ENCODE measurements at regions not wholly inside any gene's neighbourhood (a gene's known extent, or its start where the extent isn't known, plus 50 kb on each side); places are given as distances from the start of the nearest gene placed in this dataset.

DNA sequence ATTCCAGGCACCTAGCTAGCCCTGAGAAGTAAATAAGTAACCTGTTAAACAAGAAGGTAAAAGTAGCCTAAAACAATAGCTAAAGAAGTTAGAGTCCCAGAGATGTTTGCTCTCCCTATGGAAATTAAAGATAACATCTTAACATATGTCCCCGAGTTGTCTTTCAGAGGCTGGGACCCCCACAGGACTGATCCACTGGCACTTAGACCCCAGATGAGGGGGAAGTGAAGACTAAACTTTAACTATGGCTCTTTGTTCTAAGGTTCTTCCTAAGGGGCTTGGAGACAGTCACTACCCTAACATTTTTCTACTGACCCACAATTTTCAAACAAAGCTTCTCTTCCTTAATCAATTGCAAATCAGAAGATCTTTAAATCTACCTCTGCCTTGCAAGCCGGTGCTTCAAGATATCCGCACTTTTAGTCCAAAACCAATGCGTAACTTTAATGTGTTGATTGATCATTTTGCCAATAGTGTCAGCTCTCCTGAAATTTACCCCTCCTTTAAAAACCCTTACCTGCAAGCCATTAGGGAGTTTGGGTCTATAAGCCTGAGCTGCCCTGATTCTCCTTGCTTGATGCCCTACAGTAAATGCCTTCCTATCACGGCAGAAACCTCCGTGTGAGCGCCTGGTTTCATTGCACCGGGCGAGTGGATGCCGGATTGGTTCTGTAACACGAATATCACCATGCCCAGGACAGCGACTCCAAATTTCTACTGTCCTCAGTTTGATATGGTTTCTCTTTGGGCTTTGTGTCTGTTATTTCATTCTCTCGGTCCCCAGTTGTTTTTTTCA lies 404.4 kb downstream of the SIPA1L2 start:
- DNase-seq, result no peak

DNA sequence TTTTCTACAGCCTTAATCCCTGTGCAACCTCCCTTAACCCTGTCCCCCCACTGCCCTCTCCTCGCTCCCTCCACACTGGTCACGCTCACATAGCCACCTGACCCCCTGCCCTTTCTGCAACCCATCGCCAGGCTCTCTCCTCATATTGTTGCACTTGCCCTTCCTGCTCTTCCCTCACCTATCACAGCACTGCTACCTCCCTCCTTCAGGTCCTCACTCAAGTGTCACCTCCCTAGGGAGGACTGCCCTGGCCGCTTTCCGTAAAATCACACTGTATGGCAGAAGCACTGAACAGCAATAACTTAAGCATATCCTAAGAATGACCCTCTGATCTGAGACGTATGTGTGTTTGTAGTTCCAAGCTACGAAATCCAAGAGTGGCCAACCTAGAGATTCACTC lies 406.0 kb downstream of the SIPA1L2 start:
- no peak for DNase-seq

DNA sequence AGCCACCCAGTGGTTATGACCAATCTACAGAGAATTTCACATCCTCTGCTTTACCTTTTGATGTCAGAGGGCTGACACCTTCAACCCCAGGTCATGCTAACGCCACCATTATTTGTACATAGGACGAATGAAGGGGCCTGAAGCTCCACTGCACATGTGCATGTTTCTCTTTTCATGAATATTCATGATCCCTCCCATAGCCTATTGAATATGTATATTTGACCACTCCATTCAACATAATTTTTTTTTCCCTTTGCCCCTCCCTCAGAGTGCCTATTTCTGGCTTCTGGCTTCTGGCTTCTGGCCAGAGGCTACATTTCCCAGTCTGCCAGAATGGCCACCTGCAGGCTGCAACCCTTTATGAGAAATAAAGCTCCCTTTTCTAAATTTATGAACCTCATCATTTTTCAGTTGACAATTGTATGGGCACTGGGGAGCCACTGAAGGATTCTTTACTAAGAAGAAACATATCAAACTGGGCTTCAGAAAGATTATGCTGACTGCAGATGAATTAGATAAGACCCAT lies 406.7 kb downstream of the SIPA1L2 start:
- peak in 1 of 2 experiments; percentile 63 for DNase-seq

DNA sequence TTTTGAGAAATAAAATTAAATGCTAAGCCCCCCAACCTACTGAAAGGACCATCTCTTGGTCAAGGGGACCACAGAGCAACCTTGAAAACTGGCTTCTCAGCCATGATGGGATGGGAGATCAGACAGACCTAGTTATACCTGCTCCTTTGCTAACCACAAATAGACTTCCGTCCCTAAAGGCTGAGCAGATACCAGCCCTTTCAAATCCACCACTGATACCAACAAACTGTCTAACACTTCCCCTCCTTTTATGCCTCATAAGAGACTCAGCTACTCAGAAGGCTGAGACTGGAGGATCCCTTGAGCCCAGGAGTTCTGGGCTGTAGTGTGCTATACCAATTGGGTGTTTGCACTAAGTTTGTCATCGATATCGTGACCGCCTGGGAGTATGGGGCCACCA lies 407.3 kb downstream of the SIPA1L2 start:
- no peak for DNase-seq

DNA sequence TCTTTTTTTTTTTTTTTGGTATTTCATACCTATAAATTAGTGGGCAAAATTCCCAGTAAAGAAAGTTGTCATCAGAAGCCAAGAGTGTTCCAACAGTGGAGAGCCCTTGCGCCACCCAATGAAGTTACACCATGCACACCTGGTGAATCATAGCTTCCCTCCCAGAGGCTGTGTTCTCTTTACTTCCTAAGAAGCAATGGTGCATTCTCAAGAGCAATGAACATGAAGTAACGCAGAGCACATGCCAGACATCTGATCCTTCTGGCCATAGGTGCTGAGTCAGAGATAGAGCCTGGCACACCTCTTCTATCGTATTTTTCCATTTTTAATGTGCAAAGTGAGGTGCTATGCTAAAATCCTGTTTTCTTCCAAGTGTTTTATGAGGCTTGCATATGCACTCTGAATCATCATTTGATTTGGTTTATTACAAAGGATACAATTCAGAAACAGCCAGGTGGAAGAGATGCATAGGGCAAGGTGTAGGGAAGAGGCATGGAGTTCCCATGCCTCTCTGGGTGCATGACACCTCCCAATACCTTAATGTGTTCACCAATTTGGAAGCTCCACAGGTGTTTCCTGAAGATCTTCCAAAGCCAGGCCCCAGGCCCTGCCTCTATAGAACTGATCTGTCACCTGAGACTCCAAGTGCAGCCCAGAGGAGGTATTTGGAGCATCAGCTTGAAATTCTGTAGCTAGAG lies 408.0 kb downstream of the SIPA1L2 start:
- DNase-seq, result peak in 1 of 2 experiments; percentile 63

DNA sequence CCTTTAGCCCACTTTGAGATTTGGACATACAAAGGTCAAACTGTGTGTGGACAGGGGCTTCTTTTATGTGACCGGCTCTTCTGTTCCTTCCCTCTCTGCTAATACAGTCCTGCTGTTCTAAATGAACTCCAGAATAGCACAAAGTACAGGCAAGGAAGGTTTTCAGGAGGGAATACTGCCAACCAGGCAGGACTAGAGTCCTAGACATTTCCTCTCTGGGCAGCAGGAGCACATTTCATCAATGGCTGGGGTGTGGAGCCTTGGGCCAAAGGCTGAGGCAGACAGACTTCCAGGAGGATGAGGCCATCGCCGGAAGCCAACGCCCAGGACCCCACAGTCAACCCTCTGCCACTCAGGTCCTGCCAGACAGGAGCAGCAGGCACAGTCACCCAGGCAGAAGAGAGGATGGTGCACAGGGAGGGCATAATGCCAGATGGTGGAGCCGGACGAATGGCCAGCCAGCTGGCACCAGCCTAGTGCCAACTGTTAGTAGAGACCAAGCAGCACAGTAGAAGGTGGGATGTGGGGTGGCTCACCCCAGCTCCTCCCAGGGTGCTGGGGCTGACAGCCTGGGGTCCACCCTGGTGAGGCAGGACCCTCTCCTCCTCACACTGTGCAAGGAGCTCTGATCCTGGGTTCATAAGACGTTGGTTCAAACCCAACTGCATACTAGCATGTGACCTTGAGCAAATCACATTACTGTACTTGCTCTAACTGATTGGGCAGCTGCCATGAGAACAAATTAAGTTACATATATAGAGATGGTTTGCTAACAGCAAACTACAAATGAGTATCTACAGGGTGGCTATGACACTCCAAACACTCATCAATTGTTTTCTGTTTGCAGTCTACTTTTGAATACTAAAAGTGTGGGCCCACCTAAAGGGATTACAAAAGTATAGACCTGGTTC lies 410.7 kb downstream of the SIPA1L2 start:
- DNase-seq, result peak; percentile 95 to 99

DNA sequence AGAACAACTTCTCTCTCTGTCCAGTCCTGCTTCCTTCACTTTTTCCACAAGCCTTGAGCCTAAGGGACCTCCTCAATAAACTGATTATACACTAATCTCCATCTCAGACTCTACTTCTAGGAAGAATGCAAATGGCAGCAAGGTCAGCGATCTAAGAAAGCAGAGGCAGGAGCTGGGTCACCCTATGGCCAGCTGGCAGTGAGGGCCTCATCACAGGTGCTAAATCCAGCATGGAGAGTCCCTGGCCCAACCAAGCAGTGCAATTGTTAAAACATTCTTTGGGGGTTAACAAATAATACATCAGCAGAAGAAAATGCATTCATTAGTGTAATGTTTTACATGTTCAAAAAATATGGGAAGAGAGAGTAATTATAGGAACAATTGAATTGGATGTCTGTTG lies 416.0 kb downstream of the SIPA1L2 start:
- DNase-seq, result no peak

DNA sequence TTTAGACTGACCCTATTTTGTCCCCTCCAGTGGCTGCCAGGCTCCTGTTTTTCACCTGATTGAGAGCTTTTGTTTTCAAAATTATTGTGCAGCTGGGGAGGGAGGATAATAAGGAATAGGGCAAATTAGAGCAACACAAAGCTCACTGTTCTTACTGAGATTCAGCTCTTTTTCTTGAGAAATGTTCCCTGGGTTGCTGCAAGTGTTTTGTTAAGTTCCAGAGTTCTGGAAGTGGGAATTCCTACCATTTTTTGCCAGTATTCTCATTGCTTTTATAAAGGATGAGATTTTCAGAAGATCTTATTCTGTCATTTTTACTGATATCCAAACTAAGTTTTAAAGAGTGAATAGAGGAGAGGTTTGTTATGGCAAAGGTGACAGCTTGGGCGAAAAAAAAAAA lies 417.7 kb downstream of the SIPA1L2 start:
- DNase-seq, result no peak

DNA sequence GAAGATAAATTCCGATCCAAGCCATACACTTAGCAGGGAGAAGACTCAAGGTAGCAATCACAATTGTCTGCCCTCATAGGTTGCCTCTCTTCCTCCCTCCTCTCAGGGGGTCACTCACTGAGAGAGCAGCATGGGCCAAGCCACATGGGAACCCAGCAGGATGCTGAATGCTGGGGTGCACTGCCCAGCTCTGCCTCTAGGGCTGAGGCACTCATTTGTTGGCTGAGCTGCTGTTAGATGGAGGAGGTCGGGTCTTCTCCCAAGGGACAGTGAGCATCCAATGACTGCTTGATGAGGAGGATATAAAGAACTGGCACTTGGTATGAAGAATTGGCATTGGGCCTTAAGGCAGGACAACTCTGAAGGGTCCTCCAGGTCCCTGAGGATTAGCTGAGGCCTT lies 418.8 kb downstream of the SIPA1L2 start:
- peak in 1 of 2 experiments; percentile 45 for DNase-seq

DNA sequence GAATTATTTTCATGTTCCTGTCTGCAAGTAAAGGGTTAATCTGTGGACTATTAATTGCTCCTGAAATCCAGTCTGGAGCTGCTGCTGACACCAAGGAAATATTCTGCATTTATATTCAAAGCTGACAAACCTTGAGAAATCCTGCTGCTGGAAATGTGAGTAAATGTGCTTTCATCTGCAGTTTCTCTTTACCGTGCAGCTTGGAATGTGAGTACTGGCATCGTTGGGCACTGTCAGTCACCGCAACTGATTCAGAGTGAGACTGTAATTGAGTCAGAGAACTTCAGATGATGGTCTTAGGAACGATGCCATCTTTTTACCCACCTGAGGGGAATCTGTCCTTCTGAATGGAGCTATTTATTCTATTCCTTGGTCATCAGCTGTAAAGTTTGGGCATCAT lies 420.6 kb downstream of the SIPA1L2 start:
- DNase-seq, result no peak

DNA sequence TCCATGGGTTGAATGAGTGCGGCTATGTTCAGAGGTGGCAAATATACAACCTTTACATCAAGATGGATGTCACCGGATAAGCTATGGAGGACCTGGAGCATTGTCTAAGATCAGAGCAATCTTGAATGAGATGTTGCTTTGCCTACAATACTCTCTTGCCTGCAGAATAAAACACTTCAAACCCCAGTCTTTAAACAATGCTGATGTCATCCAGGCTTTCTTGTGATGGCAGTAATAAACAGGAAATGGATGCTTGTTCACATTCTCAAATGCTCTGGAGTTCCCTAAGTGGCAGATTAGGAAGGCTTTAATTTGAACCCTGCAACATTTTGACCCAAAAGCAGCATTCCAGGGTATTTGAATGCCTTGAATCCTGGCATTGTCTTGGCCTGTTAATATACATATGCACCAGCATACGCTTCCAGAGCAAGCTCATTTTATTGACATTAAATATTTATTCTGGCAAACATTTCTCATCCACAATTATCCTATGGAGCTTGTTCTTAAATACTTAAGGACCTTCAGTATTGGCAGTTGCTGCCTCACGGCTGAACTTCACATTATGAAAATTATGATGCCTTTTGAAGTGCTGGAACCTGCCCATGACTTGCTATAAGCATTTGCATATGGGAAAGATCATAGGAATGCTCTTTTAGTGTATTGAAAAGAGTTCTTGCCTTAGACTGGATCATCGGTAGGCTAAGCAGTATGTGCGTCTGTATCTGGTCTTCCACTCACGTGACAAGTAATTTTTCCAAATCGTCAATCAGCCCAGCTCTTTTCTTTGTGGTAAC lies 422.7 kb downstream of the SIPA1L2 start:
- DNase-seq, result no peak

DNA sequence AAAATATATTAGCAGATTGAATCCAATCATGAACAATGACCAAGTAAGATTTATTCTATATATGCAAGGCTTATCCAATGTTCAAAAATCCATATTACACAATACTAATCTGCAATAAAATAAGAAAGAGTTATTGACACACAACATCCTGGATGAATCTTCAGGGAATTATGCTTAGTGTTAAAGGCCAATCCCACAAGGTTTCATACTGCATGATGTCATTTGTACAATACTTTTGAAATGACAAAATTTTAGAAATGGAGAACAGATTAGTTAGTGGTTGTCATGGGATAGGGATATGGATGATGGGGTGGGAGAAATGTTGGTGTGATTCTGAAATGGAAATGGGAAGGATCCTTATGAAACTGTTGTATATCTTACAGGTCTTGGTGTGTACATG lies 425.7 kb downstream of the SIPA1L2 start:
- no peak for DNase-seq

DNA sequence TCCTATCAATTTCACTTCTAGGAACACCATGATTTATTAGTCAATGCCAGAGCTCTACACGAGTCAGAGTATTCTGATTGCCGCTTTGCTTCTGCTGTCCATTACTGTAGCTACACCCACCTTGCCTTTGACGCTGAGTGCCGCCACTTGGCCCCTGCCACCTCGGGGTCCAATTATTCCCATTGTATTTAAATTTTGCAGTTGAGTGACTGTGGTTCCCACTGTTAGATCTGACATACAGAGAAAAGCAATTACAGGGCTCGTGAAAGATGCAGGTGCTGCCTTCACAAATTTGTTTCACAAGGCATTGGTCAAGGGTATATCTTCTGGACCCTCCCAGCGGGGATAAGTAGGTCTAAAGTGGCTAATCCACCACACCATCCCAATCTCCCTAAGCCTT lies 428.9 kb downstream of the SIPA1L2 start:
- DNase-seq, result no peak

DNA sequence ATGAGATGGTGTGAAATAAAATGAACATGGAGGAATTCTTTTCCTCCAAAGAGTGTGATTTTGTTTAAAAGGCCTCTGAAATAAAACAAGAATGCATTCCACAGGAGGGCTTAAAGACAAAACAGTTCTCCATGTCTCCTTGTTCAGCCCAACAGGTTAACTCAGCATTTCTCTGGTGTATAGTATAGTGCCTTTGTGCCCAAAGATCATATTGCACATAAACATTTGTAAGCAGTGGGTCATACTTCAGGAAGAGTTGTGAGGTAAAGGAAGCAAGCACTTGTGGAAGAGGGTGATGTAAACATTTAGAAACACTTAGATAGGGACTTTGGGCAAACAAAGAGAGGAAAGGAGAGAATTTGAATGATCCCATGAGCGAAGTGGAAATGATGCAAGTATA lies 433.9 kb downstream of the SIPA1L2 start:
- DNase-seq, result no peak

DNA sequence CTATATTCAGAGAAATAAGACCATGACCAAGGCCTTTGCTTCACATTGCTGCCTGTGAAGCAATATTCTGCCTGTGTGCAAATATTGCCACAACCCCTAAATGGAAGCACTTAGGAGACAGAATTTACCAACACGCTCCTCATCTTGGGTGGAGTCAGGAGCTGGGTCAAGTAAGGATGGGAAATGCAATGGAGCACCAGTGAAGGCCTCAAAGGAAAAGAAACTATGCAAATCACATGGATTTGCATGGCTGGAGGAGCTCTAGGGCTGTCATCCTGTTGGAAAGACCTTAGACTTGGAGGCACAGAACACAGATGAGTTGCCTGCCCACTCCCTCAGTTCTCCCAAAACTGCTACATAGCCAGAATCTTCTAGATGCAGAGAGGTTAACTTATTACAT lies 435.5 kb downstream of the SIPA1L2 start:
- no peak for DNase-seq

DNA sequence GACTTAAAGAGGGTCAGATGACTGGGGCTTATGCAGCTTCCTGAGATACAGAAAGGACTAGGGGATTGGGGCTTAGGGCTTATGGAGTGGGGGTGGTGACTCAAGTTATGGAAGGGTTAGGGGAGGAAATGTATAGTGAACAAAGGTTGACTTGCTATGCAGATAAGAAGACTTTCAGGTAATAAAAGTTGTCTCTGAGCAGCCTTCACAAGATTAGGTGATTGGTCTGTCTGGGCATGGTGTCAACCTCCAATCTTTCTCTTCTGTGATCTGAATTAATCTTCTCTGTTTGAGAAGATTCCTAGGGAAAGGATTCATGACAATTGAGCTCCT lies 436.5 kb downstream of the SIPA1L2 start:
- DNase-seq, result no peak

DNA sequence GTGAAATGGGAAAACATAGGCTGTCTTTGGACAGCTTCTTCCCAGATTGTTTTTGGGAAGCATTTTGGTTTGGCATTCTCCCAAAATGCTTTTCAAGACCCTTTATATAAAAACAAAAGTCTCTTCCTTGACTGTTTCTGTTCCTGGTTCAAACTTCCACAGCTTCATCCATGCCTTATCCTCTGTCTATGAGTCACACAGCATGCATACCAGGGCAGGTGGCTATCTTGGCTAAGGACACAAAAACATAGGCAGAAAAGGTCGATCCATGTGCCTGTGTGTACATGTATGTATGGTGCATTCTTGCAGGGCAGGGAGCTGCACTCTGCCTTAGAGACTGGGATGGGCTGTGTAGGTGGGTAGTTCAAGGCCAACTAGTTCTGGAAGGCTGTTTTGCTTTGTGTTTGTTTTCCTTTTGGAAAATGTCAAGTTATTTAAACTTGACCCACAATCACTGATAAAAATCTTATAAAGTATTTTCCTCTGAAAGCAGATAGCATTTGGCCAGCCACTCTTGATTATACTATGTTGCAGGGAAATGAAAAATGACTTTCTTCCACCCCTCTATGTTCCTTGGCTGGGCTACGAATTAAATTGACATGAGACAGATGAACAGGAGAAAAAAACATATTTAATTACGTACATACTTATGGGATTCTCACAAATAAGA lies 437.0 kb downstream of the SIPA1L2 start:
- DNase-seq, result no peak

DNA sequence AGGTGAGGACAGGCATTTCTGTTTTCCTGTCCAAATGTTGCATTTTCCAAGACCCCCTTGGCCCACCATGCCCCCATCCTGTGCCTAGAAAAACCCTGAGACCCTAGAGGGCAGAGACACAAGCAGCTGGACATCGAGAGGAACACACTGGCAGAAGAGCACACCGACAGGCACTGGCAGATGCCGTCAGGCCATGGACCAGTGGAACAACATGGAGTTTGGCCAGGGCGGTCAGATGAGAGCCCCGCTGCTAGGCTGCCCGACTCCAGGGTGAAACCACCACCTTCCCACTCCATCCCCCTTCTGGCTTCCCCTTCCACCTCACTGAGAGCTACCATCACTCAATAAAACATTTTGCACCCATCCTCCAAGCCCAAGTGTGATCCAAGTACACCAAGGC lies 438.4 kb downstream of the SIPA1L2 start:
- no peak for DNase-seq

DNA sequence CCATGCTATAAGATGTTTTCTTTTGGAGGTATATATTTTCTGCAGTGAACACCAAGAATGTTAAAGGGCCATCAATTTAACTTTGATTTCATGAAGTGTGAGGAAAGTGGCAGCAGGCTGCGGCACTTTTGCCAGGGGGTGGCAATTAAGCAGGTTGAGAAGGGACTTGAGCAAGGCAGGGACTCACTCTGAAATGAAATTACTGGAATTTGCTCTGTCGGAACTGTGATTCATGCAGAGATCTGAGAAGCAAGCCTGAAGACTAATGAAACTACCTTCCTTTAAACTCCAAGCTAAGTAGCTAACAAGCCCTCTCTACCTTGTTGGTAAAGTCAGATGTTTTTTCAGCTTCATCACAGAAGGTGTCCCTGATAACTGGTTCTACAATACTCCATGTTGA lies 441.6 kb downstream of the SIPA1L2 start:
- no peak for DNase-seq

DNA sequence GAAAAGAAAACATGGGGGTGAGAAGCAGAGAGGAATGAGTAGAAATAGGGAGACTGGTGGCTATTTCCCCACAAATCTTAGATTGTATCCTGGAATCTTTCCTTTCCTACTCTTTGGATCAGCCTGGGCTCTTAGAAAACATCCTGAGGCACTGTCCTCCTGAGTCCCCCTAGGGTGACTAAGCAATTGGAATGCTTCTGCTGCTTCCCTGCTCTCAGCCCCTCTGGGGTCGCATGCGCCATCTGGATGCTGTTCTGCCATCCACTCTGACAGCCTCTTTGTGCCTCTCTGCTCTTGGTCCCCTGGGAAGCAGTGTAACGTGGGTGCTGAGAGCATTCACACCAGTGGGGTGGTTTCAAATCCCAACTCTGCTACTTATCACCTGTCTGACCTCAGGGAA lies 443.0 kb downstream of the SIPA1L2 start:
- DNase-seq, result peak in 1 of 2 experiments; percentile 38

DNA sequence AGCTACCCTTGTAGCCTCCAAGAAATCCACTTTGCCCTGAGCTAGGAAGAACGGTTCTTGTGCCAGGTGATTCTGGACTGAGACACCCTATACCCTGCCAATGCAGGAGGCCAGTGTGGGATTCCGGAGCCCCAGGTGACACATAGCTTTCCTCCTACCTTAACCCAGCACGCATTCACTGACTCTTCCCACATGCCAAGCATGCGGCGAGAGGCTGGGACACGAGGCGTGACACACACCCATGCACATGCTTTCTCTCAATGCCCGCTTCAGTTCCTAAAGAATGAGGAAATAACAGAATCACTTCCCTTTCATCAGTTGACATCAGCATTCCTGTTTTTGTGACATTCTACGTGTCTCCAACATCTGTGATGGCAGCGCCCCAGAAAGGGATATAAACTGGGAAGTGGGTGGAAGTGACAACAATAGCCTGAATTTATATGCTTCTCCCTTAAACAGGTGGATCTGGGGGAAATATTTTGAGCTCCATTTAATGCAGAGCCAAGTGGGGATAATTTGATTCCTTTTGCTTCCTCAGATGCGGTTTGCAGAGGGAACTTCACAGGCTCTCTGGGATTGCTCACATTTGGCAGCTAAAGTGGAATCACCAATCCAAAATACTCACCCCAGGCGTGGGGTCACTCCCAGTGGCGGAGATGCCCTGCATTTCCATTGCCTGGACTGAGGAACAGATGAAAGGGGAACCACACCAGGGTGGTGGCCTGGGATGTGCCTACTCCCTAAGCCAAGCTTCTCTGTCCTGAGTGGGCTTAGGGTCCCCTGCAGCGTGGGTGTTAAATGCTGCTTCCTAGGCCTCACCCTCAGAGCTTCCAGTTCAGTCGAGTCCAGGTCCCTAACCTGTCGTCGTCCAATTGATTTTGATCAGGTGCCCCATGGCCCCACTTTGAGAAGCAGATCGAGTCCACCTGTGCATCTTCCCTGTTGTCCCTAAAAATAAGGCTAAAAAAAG lies 445.1 kb downstream of the SIPA1L2 start:
- no peak for DNase-seq
